ENCODE measurements at regions not wholly inside any gene's neighbourhood (a gene's known extent, or its start where the extent isn't known, plus 50 kb on each side); places are given as distances from the start of the nearest gene placed in this dataset.

DNA sequence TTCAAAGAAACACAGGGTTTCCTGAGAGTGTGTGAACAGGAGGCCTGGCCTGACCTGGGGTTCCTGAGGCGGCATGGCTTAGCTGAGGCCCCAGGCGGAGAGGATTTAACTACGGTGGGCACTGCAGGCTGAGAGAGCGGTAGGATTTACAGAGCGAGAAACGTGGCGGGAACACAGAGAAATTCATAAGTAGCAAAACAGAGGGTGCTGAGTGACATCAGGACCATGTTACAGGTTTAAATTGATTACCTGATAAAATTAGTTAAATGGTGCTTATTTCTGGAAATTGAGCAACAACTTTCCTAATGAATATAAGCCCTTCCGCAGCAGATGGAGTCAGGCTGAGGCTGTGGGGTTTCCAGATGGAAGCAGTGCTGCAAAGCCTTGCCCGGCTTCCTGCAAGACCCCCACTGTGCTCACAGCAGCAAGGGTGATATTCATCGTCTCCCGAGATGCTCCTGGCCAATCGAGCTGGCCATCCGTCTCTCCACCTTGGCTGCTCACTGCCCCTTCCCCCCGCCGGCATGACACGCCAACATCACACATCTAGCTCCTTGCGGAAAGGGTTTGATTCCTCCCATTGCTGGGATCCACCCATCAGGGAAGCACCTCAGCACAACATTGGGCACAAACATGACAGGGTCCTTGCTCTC, 69.4 kb upstream of the MORC3 start:
- no peak for TF ChIP-seq POLR2A (IDR thresholded peaks at IDR 0.05)
- no peak overlapping the region for H3K4me3 ChIP-seq (replicated peaks in 1 of 3)
- intact Hi-C loops (cut with DNase I), result no loop called here

DNA sequence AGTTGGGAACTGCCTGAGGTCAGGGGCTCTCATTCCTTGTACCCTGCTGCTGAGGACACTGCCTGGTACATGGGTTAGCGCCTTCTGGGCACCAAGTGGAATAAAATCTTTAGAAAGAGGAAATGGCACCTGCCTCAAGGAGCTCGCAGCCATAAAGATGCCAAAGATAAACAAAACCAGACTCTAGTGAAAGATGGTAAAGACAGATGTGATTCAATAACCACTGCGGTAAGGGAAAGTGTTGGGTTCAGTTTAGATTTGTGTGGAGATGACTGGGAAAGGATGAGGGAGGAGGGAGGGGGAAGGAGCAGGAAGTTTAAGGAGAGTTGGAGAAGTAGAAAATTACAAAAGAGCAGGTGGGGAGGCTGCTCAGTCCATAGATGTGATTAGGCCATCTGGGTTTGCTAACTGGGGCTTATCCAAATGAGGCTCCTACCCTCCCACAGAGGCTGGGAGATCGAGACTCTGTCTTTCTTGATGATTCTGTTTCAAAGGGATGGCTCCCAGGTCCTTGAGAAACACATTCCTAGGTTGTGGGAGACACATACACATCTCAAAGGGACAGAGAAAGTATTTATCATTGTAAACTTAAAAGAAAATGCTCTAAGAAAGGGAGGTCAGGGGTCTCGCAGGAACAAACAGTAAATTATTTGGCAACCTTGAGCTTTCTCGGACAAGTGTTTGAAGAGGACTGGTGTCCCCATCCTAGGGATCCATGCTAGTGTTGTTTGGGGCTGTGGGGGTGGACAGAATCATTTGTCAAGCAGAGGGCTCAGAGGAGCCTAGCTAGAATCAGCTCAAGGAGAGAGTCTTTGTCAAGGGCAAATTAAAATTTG, 65.7 kb upstream of the MORC3 start:
- Histone ChIP-seq H3K36me3 (peaks cover 0 to 8% of the 10 kb centered on the region in 2 donors), H3K27me3 (no peaks in the 10 kb centered on the region), H3K9me3 (no peaks in the 10 kb centered on the region), H3K4me1 (no peaks in the 10 kb centered on the region), H3K4me3 (replicated peaks in 1 of 3) (no peak overlapping the region), H3K27ac (no peak overlapping the region)
- DNase-seq, result no peak
- 70 to 76% methylated on average over 6 of the region's 6 CpGs for WGBS, 2 donors
- no peak for TF ChIP-seq POLR2A (IDR thresholded peaks at IDR 0.05)
- TF ChIP-seq, protein P1, sequence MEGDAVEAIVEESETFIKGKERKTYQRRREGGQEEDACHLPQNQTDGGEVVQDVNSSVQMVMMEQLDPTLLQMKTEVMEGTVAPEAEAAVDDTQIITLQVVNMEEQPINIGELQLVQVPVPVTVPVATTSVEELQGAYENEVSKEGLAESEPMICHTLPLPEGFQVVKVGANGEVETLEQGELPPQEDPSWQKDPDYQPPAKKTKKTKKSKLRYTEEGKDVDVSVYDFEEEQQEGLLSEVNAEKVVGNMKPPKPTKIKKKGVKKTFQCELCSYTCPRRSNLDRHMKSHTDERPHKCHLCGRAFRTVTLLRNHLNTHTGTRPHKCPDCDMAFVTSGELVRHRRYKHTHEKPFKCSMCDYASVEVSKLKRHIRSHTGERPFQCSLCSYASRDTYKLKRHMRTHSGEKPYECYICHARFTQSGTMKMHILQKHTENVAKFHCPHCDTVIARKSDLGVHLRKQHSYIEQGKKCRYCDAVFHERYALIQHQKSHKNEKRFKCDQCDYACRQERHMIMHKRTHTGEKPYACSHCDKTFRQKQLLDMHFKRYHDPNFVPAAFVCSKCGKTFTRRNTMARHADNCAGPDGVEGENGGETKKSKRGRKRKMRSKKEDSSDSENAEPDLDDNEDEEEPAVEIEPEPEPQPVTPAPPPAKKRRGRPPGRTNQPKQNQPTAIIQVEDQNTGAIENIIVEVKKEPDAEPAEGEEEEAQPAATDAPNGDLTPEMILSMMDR (IDR thresholded peaks at IDR 0.05), result no peak
- intact Hi-C loops (cut with DNase I), result no loop called here

More for the DNA sequence above, 69.4 kb upstream of the MORC3 start:
- DNase-seq, result no peak
- H3K27ac ChIP-seq, result no peak overlapping the region
- 89% methylated on average over 17 of the region's 17 CpGs for WGBS, 2 donors
- H3K4me1 ChIP-seq, result peaks cover 7 to 8% of the 10 kb centered on the region in 2 donors
- no peaks in the 10 kb centered on the region for H3K27me3 ChIP-seq
- H3K36me3 ChIP-seq, result peaks cover 4 to 8% of the 10 kb centered on the region in 2 donors
- no peaks in the 10 kb centered on the region for H3K9me3 ChIP-seq

DNA sequence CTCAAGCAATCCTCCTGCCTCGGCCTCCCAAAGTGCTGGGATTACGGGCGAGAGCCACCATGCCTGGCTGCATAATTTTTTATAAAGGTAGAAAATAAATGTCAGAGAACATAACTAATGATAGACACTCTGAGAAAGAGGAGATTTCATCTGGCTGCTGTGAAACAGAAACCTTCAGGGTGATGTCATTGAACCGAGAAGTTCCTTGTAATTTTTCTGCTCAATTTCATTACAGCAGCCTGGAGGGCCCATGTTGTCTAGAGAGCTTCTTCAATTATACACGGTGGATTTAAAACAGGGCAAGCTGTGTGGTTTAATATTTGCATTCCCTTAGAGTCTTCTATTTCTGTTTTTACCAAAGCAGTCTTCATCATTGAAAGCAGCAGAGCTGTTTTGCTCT, 64.3 kb upstream of the MORC3 start:
- TF ChIP-seq POLR2A (IDR thresholded peaks at IDR 0.05), result no peak
- TF ChIP-seq, protein P1 (IDR thresholded peaks at IDR 0.05), result no peak
- Histone ChIP-seq H3K27me3 (no peaks in the 10 kb centered on the region), H3K4me1 (peaks cover 0 to 5% of the 10 kb centered on the region in 2 donors), H3K36me3 (peaks cover 0 to 8% of the 10 kb centered on the region in 2 donors), H3K9me3 (no peaks in the 10 kb centered on the region), H3K4me3 (replicated peaks in 1 of 3) (no peak overlapping the region), H3K27ac (no peak overlapping the region)
- intact Hi-C loops (cut with DNase I), result no loop called here
- no peak for DNase-seq
- WGBS, 2 donors, result 92% methylated on average over 5 of the region's 5 CpGs

DNA sequence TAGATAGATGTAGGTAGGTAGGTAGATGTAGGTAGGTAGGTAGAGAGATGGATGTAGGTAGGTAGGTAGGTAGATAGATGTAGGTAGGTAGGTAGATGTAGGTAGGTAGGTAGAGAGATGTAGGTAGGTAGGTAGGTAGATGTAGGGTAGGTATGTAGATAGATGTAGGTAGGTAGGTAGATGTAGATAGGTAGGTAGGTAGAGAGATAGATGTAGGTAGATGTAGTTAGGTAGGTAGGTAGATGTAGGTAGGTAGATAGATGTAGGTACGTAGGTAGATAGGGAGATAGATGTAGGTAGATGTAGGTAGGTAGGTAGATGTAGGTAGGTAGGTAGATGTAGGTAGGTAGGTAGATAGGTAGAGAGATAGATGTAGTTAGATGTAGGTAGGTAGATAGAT, 62.3 kb upstream of the MORC3 start:
- no peak for DNase-seq
- TF ChIP-seq, protein P1 (IDR thresholded peaks at IDR 0.05), result no peak
- Histone ChIP-seq H3K27ac (no peak overlapping the region), H3K36me3 (peaks cover 0 to 4% of the 10 kb centered on the region in 2 donors), H3K27me3 (no peaks in the 10 kb centered on the region), H3K4me3 (replicated peaks in 1 of 3) (no peak overlapping the region), H3K9me3 (no peaks in the 10 kb centered on the region), H3K4me1 (peaks cover 0 to 5% of the 10 kb centered on the region in 2 donors)
- 41 to 49% methylated on average over 1 of the region's 1 CpG for WGBS, 2 donors
- intact Hi-C loops (cut with DNase I), result no loop called here

DNA sequence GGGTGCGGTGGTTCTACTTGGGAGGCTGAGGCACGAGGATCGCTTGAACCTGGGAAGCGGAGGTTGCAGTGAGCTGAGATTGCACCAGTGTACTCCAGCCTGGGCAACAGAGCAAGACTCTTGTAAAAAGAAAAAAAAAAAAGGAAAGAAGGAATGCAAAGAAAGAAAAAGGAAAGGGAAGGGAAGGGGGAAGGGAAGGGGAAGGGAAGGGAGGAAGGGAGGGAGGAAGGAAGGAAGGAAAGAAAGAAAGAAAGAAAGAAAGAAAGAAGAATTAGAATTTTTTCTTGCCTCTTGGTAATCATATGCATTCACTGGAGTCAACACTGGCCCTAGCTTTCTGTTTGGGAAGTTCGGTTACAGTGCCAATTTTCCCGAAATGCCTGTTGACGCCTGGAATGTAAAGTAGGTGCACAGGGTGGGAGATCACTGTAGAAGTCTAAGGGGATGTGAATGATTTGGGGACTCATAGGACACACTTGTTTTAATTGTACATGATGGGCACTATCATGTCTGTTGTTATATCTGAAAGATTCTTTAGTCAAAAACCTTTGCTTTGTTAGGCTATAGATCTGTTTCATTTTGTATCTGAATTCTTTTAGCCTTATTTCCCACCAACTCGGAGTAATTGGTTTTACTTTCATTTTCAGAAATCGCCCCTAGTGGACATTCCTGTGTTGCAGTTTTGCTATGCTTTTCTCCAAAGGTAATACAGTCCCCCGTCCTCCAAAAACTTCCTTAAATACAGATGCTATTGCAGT, 59.8 kb upstream of the MORC3 start:
- peak overlapping the region; percentile 74 to 90 (median 86) for H3K27ac ChIP-seq
- peak; percentile 57 for DNase-seq
- WGBS, 2 donors, result 39 to 40% methylated on average over 10 of the region's 10 CpGs
- H3K36me3 ChIP-seq, result peaks cover 0 to 4% of the 10 kb centered on the region in 2 donors
- H3K4me1 ChIP-seq, result peaks cover 0 to 5% of the 10 kb centered on the region in 2 donors
- intact Hi-C loops (cut with DNase I), result no loop called here
- no peaks in the 10 kb centered on the region for H3K9me3 ChIP-seq
- TF ChIP-seq, protein P1 (IDR thresholded peaks at IDR 0.05), result peak; percentile 53 to 88 (median 81)
- TF ChIP-seq POLR2A (IDR thresholded peaks at IDR 0.05), result no peak
- no peaks in the 10 kb centered on the region for H3K27me3 ChIP-seq
- peak overlapping the region; percentile 0 to 59 (median 33) for H3K4me3 ChIP-seq (replicated peaks in 1 of 3)

Measured in thyroid gland (tissue), 4 donors.